ENCODE measurements at regions not wholly inside any gene's neighbourhood (a gene's known extent, or its start where the extent isn't known, plus 50 kb on each side); places are given as distances from the start of the nearest gene placed in this dataset.

GRCh38 chr4:59834943-59835342 lies 1365.2 kb upstream of the ADGRL3 start:
- H3K27me3 ChIP-seq (ENCODE audit: control insufficient read depth, insufficient read depth, low read length) = no peaks in the 10 kb centered on the region
- Mint-ChIP-seq H3K4me3 (no peak overlapping the region), H3K9me3 (peaks cover 0 to 12% (median 6%) of the 10 kb centered on the region in 7 donors), H3K36me3 (no peaks in the 10 kb centered on the region), H3K4me1 (no peaks in the 10 kb centered on the region), H3K27me3 (no peaks in the 10 kb centered on the region), H3K27ac (no peak overlapping the region)
- H3K4me3 ChIP-seq (ENCODE audit: low read depth, low read length) = no peak overlapping the region
- no peak for ATAC-seq (ENCODE audit: low read depth in 2 of 2)
- H3K4me1 ChIP-seq (ENCODE audit: control insufficient read depth, insufficient read depth, low read length, poor library complexity, severe bottlenecking) = no peaks in the 10 kb centered on the region
- DNase-seq = no peak
- H3K36me3 ChIP-seq (ENCODE audit: control insufficient read depth, insufficient read depth, low read length) = no peaks in the 10 kb centered on the region
- H3K27ac ChIP-seq (ENCODE audit: insufficient read depth, low read length, poor library complexity, severe bottlenecking) = no peak overlapping the region
- no peaks in the 10 kb centered on the region for H3K9me3 ChIP-seq (ENCODE audit: control insufficient read depth in 2 of 2, low read length in 2 of 2)

GRCh38 chr4:59837751-59838150 lies 1362.4 kb upstream of the ADGRL3 start:
- no peaks in the 10 kb centered on the region for H3K27me3 Mint-ChIP-seq
- Histone ChIP-seq H3K27ac (ENCODE audit: insufficient read depth, low read length, poor library complexity, severe bottlenecking) (no peak overlapping the region), H3K27me3 (ENCODE audit: control insufficient read depth, insufficient read depth, low read length) (no peaks in the 10 kb centered on the region), H3K36me3 (ENCODE audit: control insufficient read depth, insufficient read depth, low read length) (no peaks in the 10 kb centered on the region), H3K4me3 (ENCODE audit: low read depth, low read length) (no peak overlapping the region), H3K9me3 (ENCODE audit: control insufficient read depth in 2 of 2, low read length in 2 of 2) (peaks cover 1 to 4% of the 10 kb centered on the region in 2 experiments), H3K4me1 (ENCODE audit: control insufficient read depth, insufficient read depth, low read length, poor library complexity, severe bottlenecking) (no peaks in the 10 kb centered on the region)
- DNase-seq = no peak
- no peak overlapping the region for H3K4me3 Mint-ChIP-seq
- H3K27ac Mint-ChIP-seq = no peak overlapping the region
- peaks cover 0 to 16% (median 9%) of the 10 kb centered on the region in 7 donors for H3K9me3 Mint-ChIP-seq
- no peaks in the 10 kb centered on the region for H3K4me1 Mint-ChIP-seq
- no peak for ATAC-seq (ENCODE audit: low read depth in 2 of 2)
- H3K36me3 Mint-ChIP-seq = no peaks in the 10 kb centered on the region

GRCh38 chr4:59838236-59838635 lies 1361.9 kb upstream of the ADGRL3 start:
- Mint-ChIP-seq H3K4me3 (no peak overlapping the region), H3K27me3 (no peaks in the 10 kb centered on the region), H3K9me3 (peaks cover 0 to 16% (median 9%) of the 10 kb centered on the region in 7 donors), H3K27ac (no peak overlapping the region), H3K36me3 (no peaks in the 10 kb centered on the region), H3K4me1 (no peaks in the 10 kb centered on the region)
- Histone ChIP-seq H3K36me3 (ENCODE audit: control insufficient read depth, insufficient read depth, low read length) (no peaks in the 10 kb centered on the region), H3K9me3 (ENCODE audit: control insufficient read depth in 2 of 2, low read length in 2 of 2) (peaks cover 1 to 4% of the 10 kb centered on the region in 2 experiments), H3K4me3 (ENCODE audit: low read depth, low read length) (no peak overlapping the region), H3K27me3 (ENCODE audit: control insufficient read depth, insufficient read depth, low read length) (no peaks in the 10 kb centered on the region), H3K4me1 (ENCODE audit: control insufficient read depth, insufficient read depth, low read length, poor library complexity, severe bottlenecking) (no peaks in the 10 kb centered on the region), H3K27ac (ENCODE audit: insufficient read depth, low read length, poor library complexity, severe bottlenecking) (no peak overlapping the region)
- DNase-seq (no peak), ATAC-seq (ENCODE audit: low read depth in 2 of 2) (no peak)

- H3K4me3 ChIP-seq (ENCODE audit: low read depth, low read length) = no peak overlapping the region
- no peak for ATAC-seq (ENCODE audit: low read depth in 2 of 2)
- H3K9me3 ChIP-seq (ENCODE audit: control insufficient read depth in 2 of 2, low read length in 2 of 2) = peaks cover 1 to 4% of the 10 kb centered on the region in 2 experiments
- H3K27me3 Mint-ChIP-seq = no peaks in the 10 kb centered on the region
- no peaks in the 10 kb centered on the region for H3K4me1 Mint-ChIP-seq
- H3K27ac ChIP-seq (ENCODE audit: insufficient read depth, low read length, poor library complexity, severe bottlenecking) = no peak overlapping the region
- peaks cover 0 to 37% (median 8%) of the 10 kb centered on the region in 7 donors for H3K9me3 Mint-ChIP-seq
- no peaks in the 10 kb centered on the region for H3K36me3 Mint-ChIP-seq
- no peaks in the 10 kb centered on the region for H3K36me3 ChIP-seq (ENCODE audit: control insufficient read depth, insufficient read depth, low read length)
- no peaks in the 10 kb centered on the region for H3K27me3 ChIP-seq (ENCODE audit: control insufficient read depth, insufficient read depth, low read length)
- no peak overlapping the region for H3K4me3 Mint-ChIP-seq
- DNase-seq = no peak
- no peak overlapping the region for H3K27ac Mint-ChIP-seq
- no peaks in the 10 kb centered on the region for H3K4me1 ChIP-seq (ENCODE audit: control insufficient read depth, insufficient read depth, low read length, poor library complexity, severe bottlenecking)
These were observed 1358.4 kb upstream of the ADGRL3 start for GRCh38 chr4:59841698-59842097.

- Histone ChIP-seq H3K4me1 (ENCODE audit: control insufficient read depth, insufficient read depth, low read length, poor library complexity, severe bottlenecking) (no peaks in the 10 kb centered on the region), H3K27ac (ENCODE audit: insufficient read depth, low read length, poor library complexity, severe bottlenecking) (no peak overlapping the region), H3K36me3 (ENCODE audit: control insufficient read depth, insufficient read depth, low read length) (no peaks in the 10 kb centered on the region), H3K27me3 (ENCODE audit: control insufficient read depth, insufficient read depth, low read length) (no peaks in the 10 kb centered on the region), H3K4me3 (ENCODE audit: low read depth, low read length) (no peak overlapping the region), H3K9me3 (ENCODE audit: control insufficient read depth in 2 of 2, low read length in 2 of 2) (peaks cover 0 to 2% of the 10 kb centered on the region in 2 experiments)
- Mint-ChIP-seq H3K27ac (no peak overlapping the region), H3K27me3 (no peaks in the 10 kb centered on the region), H3K4me1 (no peaks in the 10 kb centered on the region), H3K36me3 (no peaks in the 10 kb centered on the region), H3K9me3 (peaks cover 0 to 25% (median 5%) of the 10 kb centered on the region in 7 donors), H3K4me3 (no peak overlapping the region)
- DNase-seq (no peak), ATAC-seq (ENCODE audit: low read depth in 2 of 2) (no peak)
These were observed 1351.7 kb upstream of the ADGRL3 start for GRCh38 chr4:59848457-59848856.

- no peaks in the 10 kb centered on the region for H3K27me3 Mint-ChIP-seq
- H3K27ac Mint-ChIP-seq = no peak overlapping the region
- no peak overlapping the region for H3K4me3 Mint-ChIP-seq
- Histone ChIP-seq H3K36me3 (ENCODE audit: control insufficient read depth, insufficient read depth, low read length) (no peaks in the 10 kb centered on the region), H3K27ac (ENCODE audit: insufficient read depth, low read length, poor library complexity, severe bottlenecking) (no peak overlapping the region), H3K27me3 (ENCODE audit: control insufficient read depth, insufficient read depth, low read length) (no peaks in the 10 kb centered on the region), H3K4me3 (ENCODE audit: low read depth, low read length) (no peak overlapping the region), H3K4me1 (ENCODE audit: control insufficient read depth, insufficient read depth, low read length, poor library complexity, severe bottlenecking) (no peaks in the 10 kb centered on the region), H3K9me3 (ENCODE audit: control insufficient read depth in 2 of 2, low read length in 2 of 2) (no peaks in the 10 kb centered on the region)
- ATAC-seq (ENCODE audit: low read depth in 2 of 2) = no peak
- DNase-seq = no peak
- H3K36me3 Mint-ChIP-seq = no peaks in the 10 kb centered on the region
- peaks cover 0 to 4% (median 2%) of the 10 kb centered on the region in 7 donors for H3K9me3 Mint-ChIP-seq
- H3K4me1 Mint-ChIP-seq = no peaks in the 10 kb centered on the region
These were observed 1344.3 kb upstream of the ADGRL3 start for GRCh38 chr4:59855630-59856352.

GRCh38 chr4:59869056-59869455 lies 1331.1 kb upstream of the ADGRL3 start:
- H3K27ac ChIP-seq (ENCODE audit: insufficient read depth, low read length, poor library complexity, severe bottlenecking) = no peak overlapping the region
- Mint-ChIP-seq H3K9me3 (peaks cover 3 to 29% (median 6%) of the 10 kb centered on the region in 7 donors), H3K27ac (no peak overlapping the region), H3K4me1 (no peaks in the 10 kb centered on the region), H3K36me3 (no peaks in the 10 kb centered on the region), H3K27me3 (no peaks in the 10 kb centered on the region), H3K4me3 (no peak overlapping the region)
- ATAC-seq (ENCODE audit: low read depth in 2 of 2) (no peak), DNase-seq (no peak)
- no peaks in the 10 kb centered on the region for H3K36me3 ChIP-seq (ENCODE audit: control insufficient read depth, insufficient read depth, low read length)
- H3K4me3 ChIP-seq (ENCODE audit: low read depth, low read length) = no peak overlapping the region
- H3K27me3 ChIP-seq (ENCODE audit: control insufficient read depth, insufficient read depth, low read length) = no peaks in the 10 kb centered on the region
- peaks cover 0 to 5% of the 10 kb centered on the region in 2 experiments for H3K9me3 ChIP-seq (ENCODE audit: control insufficient read depth in 2 of 2, low read length in 2 of 2)
- no peaks in the 10 kb centered on the region for H3K4me1 ChIP-seq (ENCODE audit: control insufficient read depth, insufficient read depth, low read length, poor library complexity, severe bottlenecking)

GRCh38 chr4:59869559-59869958 lies 1330.6 kb upstream of the ADGRL3 start:
- Mint-ChIP-seq H3K4me1 (no peaks in the 10 kb centered on the region), H3K27me3 (no peaks in the 10 kb centered on the region), H3K36me3 (no peaks in the 10 kb centered on the region), H3K9me3 (peaks cover 3 to 29% (median 6%) of the 10 kb centered on the region in 7 donors), H3K4me3 (no peak overlapping the region), H3K27ac (no peak overlapping the region)
- ATAC-seq (ENCODE audit: low read depth in 2 of 2) (no peak), DNase-seq (no peak)
- Histone ChIP-seq H3K9me3 (ENCODE audit: control insufficient read depth in 2 of 2, low read length in 2 of 2) (peaks cover 0 to 5% of the 10 kb centered on the region in 2 experiments), H3K27ac (ENCODE audit: insufficient read depth, low read length, poor library complexity, severe bottlenecking) (no peak overlapping the region), H3K36me3 (ENCODE audit: control insufficient read depth, insufficient read depth, low read length) (no peaks in the 10 kb centered on the region), H3K4me3 (ENCODE audit: low read depth, low read length) (no peak overlapping the region), H3K27me3 (ENCODE audit: control insufficient read depth, insufficient read depth, low read length) (no peaks in the 10 kb centered on the region), H3K4me1 (ENCODE audit: control insufficient read depth, insufficient read depth, low read length, poor library complexity, severe bottlenecking) (no peaks in the 10 kb centered on the region)
